GM19438 (cell line): ENCODE measurements at regions not wholly inside any gene's neighbourhood (a gene's known extent, or its start where the extent isn't known, plus 50 kb on each side); places are given as distances from the start of the nearest gene placed in this dataset.
"Not testable (repeated sequence)": the region's sequence is repeated elsewhere in the genome, so short reads cannot be mapped to it uniquely, and the experiment has no call there.

Experiments used
- ATAC-seq: cut with Tn5 transposase; IDR thresholded peaks from one replicate; pipeline ENCODE4 v1.9.1; 2021; ENCODE audit warnings: low read depth; ENCODE audit not compliant: unreplicated experiment

GRCh38 chr5:6118691-6119090 lies 259.7 kb downstream of the MED10 start:
- ATAC-seq, result no peak

DNA sequence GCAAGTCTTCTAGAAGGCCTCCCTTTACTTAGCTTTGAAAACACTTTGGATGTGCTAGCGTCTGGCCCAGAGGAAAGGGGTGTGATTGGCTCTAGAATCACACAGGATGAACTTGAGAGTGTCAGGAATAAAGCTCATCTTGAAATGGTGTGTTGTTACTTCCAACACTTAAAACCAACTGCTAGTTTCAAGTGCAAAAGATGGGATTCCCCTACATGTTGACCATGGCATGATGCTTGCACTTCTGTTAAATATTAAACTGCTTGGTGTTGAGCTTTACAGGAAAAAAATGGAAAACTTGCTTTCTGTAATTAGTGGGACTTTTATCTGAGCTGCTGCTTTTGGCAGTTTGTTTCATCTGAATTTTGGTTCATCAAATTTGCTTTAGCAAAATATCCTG lies 261.1 kb downstream of the MED10 start:
- ATAC-seq, result no peak

- ATAC-seq, result no peak
These were observed 262.5 kb downstream of the MED10 start for GRCh38 chr5:6115852-6116251.

- ATAC-seq, result no peak
These were observed 265.8 kb downstream of the MED10 start for GRCh38 chr5:6112538-6112937.

DNA sequence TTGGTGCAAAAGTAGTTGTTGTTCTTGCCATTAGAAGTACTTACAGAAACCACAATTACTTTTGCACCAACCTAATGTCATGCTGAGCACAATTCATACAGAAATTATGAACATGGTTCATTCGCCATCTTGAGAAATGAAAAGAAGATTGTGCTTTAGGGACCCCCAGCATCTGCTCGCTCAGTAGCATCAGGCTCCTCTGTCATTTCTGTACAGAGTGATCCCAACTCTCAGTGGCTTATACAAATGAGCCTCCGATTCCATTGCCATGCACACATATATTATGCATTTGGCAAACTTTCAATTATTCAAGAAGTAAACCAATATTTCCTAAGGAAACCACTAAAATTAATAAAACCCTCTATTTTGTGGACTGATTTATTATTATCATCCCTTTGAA lies 266.2 kb downstream of the MED10 start:
- ATAC-seq, result no peak

- no peak for ATAC-seq
These were observed 267.2 kb downstream of the MED10 start for GRCh38 chr5:6111131-6111530.

DNA sequence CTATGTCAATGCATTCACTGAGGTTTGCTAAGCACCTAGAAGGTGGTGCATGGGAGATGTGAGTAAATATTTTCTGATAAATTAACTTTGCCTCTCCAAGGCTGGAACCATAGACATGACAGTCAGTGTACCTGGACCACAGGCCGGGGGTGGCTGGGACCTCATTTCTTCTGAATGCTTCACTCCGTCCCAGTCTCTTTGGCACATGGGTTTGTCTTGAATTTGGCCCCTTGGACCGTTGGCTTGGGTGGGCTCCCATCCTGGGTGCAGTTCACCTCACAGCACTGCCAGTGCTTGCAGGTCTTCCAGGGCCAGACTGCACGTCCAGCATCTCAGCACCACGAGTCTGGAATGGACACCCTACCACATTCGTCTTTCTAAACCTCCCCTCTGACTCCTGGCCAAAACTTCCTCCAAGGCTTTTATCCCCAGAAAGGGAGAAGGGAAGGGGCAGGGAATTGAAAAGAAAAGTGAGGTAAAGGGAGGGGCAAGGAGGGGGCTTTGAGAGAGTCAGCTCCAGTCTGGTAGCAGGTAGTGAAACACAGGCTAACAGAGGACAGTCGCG lies 267.8 kb downstream of the MED10 start:
- no peak for ATAC-seq

DNA sequence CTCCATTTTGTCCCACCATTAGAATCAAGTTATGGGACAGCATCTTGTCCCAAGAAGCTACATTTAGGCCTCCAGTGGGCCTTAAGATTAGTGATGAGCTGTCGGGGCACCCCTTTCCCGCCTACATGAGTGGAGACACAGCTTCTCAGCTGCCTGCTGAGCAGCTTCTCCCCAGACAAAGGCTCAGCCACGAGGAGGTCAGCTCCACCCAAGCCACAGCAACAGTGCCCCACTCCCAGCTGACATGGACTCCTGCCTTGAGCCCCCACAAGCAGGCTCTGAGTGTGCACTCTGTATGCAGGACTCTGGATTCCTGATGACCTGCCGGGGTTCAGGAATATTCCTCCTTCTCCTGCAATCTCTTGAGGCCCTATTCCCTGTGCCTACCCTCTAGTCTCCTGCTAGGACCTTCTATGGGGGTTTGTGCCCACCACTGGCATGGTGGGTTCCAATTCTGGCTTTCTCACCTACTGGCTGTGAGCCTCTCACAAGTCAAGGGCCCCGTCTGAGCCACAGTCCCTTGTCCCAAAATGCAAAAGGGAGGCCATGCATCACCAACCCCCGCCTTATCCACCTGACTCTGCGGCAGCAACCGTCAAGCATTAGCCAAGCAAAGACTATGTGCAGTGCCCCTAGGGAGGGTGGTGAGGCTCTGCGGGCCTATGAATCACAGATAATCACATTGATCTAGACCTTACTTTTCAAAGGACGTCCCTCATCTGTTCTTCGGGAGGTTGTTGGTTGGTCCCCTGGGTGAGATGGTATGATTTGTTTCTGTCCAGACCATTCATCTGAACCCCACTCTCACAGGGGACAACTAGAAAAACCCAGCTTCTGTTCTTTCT lies 269.1 kb downstream of the MED10 start:
- ATAC-seq, result no peak

- no peak for ATAC-seq
These were observed 269.9 kb downstream of the MED10 start for GRCh38 chr5:6108540-6108848.

DNA sequence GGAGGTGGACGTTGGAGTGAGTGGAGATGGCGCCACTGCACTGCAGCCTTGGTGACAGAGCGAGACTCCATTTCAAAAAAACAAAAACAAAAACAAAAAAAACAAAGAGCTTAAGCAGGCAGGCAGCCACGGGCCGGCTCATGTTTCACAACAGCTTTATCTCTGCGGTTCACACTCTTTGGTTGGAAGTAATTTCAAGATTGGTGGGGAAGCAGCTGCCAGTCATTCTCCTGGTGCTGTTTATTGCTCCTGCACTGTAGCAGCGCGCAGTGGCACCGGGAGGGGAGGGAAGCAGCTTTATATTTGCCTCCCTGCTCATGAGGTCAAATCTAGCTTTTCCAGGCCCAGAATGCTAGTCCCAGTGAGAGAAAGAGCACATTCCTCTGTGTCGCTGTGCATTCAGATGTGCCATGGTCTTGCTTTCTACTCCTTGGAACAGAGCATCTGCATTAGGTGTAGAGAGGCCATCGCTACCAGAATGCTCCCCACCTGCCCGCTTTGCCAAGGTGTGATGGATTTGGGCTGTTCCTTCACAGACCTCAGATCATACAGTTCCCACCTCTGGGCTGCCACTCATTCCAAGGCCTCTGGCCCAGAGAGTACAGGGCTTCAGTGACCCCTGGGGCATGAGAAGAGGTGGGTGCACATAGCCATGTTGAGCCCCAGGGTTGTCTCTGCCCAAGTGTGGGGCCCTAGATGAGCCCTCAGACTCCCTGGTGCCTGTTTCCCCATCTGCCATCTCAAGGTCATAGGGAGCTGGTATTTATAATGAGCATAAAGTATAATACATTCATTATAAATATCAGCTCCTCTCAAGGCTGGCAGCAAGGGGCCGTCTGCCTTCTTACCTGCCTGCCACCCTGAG lies 270.4 kb downstream of the MED10 start:
- ATAC-seq, result no peak

DNA sequence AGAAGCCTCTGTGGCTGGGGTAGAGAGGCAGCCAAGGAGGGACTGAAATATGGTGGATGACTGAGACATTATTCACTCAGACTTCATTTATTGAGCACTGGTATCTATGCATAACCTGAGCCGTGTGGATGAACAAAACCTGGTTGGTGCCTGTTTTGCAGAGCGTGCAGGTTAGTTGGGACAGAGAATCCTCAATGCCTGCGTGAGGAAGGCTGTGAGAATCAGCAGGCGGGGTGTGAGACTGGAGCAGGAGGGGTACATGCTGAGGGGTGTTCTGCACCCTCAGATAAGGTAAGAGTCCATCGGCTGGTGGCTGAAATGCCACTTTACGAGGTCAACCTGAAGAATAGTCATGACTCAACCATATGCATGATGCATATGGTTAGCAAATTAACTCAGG lies 271.6 kb downstream of the MED10 start:
- ATAC-seq, result no peak

GRCh38 chr5:6105320-6105719 lies 273.0 kb downstream of the MED10 start:
- no peak for ATAC-seq

GRCh38 chr5:6096101-6096500 lies 282.2 kb downstream of the MED10 start:
- no peak for ATAC-seq

DNA sequence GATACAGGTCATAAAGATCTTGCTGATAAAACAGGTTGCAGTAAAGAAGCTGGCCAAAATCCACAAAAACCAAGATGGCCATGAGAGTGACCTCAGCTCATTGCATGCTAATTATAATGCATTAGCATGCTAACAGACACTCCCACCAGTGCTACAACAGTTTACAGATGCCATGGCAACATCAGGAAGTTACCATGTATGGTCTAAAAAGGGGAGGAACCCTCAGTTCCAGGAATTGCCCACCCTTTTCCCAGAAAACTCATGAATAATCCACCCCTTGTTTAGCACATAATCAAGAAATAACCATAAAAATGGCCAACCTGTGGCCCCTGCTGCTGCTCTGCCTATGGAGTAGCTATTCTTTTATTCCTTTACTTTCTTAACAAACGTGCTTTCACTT lies 284.2 kb downstream of the MED10 start:
- ATAC-seq, result not testable (repeated sequence)

GRCh38 chr5:6090838-6091237 lies 287.5 kb downstream of the MED10 start:
- ATAC-seq, result no peak

DNA sequence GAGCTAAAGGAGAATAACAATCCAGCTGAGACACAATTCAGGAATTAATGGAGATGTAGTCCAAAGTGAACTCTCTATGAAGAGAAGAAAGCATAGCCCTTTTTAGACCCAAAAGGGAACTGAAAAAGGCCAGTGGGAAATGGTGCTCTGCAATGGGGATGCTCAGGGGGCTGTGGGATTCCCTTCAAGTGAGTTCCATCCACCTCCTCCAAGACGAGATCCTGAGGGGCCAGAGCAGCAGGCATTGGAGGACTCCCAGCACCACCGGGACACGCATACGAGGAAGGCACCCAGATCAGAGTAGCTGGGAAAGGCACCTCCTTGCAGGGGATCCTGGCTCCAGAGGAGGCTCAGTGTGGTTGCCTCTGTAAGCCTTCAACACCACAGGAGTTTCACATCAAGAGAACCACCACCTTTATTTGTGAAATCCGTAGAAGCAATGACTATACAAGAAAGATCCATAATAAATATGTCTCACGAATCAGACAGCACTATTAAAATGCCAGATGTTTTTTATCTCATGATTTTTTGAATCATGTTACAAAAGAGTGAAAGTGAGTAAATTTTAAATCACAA lies 288.2 kb downstream of the MED10 start:
- ATAC-seq, result no peak

DNA sequence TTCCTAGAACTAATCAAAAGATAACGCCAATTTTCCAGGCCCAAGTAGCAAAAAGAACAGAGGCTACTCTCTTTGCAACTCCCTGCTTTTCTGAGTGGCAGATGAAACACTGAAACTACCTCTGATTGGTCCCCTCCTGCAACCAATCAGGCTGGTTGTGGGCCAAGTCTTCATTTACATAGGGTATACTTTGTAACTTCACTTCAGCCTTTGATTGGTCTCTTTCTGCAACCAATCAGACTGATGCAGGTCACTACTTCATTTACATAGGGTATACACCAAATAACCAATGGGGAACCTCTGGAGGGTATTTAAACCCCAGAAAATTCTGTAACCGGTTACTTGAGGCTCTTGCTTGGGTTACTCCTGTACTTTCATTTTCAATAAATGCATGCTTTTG lies 289.6 kb downstream of the MED10 start:
- ATAC-seq, result no peak

DNA sequence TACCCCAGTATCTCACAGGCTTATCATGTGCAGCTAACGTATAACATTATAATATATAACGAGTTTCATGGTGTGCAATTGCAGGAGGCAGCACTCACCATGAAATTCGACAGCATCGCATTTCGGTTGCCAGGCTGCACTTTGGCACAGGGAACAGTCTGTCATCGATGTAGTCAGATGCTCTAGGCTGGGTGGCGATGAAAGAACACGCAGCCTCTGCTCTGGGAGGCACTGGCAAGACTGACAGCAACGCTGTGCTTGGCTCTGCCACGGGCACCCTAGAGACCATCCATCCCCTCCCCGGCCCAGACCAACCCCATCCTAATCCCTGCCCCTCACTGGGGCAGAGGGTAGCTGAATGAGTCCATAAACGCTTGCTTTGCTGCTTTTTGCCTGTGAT lies 290.8 kb downstream of the MED10 start:
- no peak for ATAC-seq

DNA sequence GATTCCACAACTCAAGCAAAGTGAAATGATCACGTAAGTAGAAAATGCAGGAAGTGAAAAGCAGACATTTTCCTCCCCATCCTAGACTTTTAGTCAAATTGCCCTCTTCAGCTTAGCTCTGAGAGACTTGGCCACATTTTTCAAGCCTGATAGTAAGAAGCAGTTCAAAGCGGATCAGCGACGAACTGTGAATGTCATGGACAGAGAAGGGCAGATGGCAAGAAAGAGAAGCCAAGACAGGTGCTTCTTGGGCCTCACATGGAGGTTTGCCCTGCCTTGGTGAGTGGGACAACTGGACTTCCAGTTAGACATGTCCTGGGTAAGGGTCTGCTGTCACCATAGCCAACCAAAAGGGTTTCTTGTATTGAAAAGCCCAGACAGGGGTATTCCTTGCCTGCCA lies 291.5 kb downstream of the MED10 start:
- no peak for ATAC-seq

- no peak for ATAC-seq
These were observed 292.9 kb downstream of the MED10 start for GRCh38 chr5:6085341-6085860.

- ATAC-seq, result no peak
These were observed 293.5 kb downstream of the MED10 start for GRCh38 chr5:6084836-6085235.
